ENCODE measurements at regions not wholly inside any gene's neighbourhood (a gene's known extent, or its start where the extent isn't known, plus 50 kb on each side); places are given as distances from the start of the nearest gene placed in this dataset.

GRCh38 chr12:114943601-114944000 is 259.6 kb upstream of the TBX3 start:
- no peak overlapping the region for H3K4me3 ChIP-seq (replicated peaks in 1 of 3)
- DNase-seq, result no peak
- no peak for TF ChIP-seq POLR2A (IDR thresholded peaks at IDR 0.05)
- TF ChIP-seq, protein P1, sequence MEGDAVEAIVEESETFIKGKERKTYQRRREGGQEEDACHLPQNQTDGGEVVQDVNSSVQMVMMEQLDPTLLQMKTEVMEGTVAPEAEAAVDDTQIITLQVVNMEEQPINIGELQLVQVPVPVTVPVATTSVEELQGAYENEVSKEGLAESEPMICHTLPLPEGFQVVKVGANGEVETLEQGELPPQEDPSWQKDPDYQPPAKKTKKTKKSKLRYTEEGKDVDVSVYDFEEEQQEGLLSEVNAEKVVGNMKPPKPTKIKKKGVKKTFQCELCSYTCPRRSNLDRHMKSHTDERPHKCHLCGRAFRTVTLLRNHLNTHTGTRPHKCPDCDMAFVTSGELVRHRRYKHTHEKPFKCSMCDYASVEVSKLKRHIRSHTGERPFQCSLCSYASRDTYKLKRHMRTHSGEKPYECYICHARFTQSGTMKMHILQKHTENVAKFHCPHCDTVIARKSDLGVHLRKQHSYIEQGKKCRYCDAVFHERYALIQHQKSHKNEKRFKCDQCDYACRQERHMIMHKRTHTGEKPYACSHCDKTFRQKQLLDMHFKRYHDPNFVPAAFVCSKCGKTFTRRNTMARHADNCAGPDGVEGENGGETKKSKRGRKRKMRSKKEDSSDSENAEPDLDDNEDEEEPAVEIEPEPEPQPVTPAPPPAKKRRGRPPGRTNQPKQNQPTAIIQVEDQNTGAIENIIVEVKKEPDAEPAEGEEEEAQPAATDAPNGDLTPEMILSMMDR (IDR thresholded peaks at IDR 0.05), result no peak
- no peaks in the 10 kb centered on the region for H3K4me1 ChIP-seq
- no peaks in the 10 kb centered on the region for H3K36me3 ChIP-seq
- no peak overlapping the region for H3K27ac ChIP-seq
- WGBS, 2 donors, result 89 to 92% methylated on average over 1 of the region's 1 CpG
- H3K27me3 ChIP-seq, result no peaks in the 10 kb centered on the region
- intact Hi-C loops (cut with DNase I), result no loop called here
- H3K9me3 ChIP-seq, result no peaks in the 10 kb centered on the region

- TF ChIP-seq POLR2A (IDR thresholded peaks at IDR 0.05), result no peak
- TF ChIP-seq, protein P1 (IDR thresholded peaks at IDR 0.05), result no peak
- Histone ChIP-seq H3K27ac (no peak overlapping the region), H3K36me3 (no peaks in the 10 kb centered on the region), H3K9me3 (no peaks in the 10 kb centered on the region), H3K4me3 (replicated peaks in 1 of 3) (no peak overlapping the region), H3K4me1 (no peaks in the 10 kb centered on the region), H3K27me3 (no peaks in the 10 kb centered on the region)
- no peak for DNase-seq
- WGBS, 2 donors, result 84 to 85% methylated on average over 15 to 18 of the region's 18 CpGs
- intact Hi-C loops (cut with DNase I), result no loop called here
Measured at GRCh38 chr12:114938487-114939210, 254.7 kb upstream of the TBX3 start.

GRCh38 chr12:114936148-114937079 is 252.4 kb upstream of the TBX3 start:
- H3K4me1 ChIP-seq, result no peaks in the 10 kb centered on the region
- 49 to 52% methylated on average over 11 of the region's 11 CpGs for WGBS, 2 donors
- H3K9me3 ChIP-seq, result no peaks in the 10 kb centered on the region
- DNase-seq, result peak; percentile 7 to 22
- no peak overlapping the region for H3K27ac ChIP-seq
- no peak for TF ChIP-seq POLR2A (IDR thresholded peaks at IDR 0.05)
- intact Hi-C loops (cut with DNase I), result no loop called here
- no peak overlapping the region for H3K4me3 ChIP-seq (replicated peaks in 1 of 3)
- no peaks in the 10 kb centered on the region for H3K36me3 ChIP-seq
- no peaks in the 10 kb centered on the region for H3K27me3 ChIP-seq

GRCh38 chr12:114935658-114936057 is 251.7 kb upstream of the TBX3 start:
- no peak overlapping the region for H3K27ac ChIP-seq
- no peaks in the 10 kb centered on the region for H3K4me1 ChIP-seq
- H3K9me3 ChIP-seq, result no peaks in the 10 kb centered on the region
- no peak overlapping the region for H3K4me3 ChIP-seq (replicated peaks in 1 of 3)
- no peak for DNase-seq
- WGBS, 2 donors, result 63 to 100% methylated on average over 2 of the region's 2 CpGs
- intact Hi-C loops (cut with DNase I), result no loop called here
- no peak for TF ChIP-seq POLR2A (IDR thresholded peaks at IDR 0.05)
- TF ChIP-seq, protein P1 (IDR thresholded peaks at IDR 0.05), result no peak
- H3K36me3 ChIP-seq, result no peaks in the 10 kb centered on the region
- H3K27me3 ChIP-seq, result no peaks in the 10 kb centered on the region

DNA sequence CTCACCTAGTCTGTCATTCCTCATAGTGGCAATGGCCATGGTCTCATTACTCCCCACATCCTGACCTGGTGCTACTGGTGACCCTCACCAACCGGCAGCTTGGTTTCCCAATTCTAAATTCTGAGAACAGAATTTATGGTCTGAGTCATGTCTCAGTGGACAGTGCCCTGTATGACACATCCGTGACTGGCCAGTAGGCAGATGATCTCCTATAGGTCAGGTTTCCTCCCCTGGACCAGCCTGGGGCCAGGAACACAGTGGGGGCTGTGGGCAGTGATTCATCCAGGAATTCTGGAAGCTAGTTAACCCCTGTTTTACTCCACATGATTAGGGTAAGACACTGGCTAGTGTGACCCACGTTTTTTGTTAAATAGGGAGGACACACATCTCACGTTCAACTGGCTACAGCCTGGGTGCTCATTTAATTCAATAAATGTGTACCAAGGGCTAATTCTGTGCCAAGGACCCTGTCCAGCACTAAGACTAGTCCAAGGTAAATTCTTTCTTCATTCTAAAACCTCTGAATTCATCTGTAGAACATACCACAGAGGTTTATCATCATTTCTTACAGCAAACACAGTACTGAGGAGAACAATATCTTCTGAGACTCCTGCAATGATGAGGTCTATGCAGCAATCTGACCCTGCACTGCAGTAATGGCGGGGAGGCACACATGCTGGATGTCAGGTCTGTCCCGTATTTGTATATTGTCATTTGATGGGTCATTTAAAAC is 249.6 kb upstream of the TBX3 start:
- WGBS, 2 donors, result 81 to 82% methylated on average over 6 of the region's 6 CpGs
- TF ChIP-seq, protein P1 (IDR thresholded peaks at IDR 0.05), result no peak
- TF ChIP-seq POLR2A (IDR thresholded peaks at IDR 0.05), result no peak
- no peak for DNase-seq

More for the DNA sequence above, 249.6 kb upstream of the TBX3 start:
- Histone ChIP-seq H3K27me3 (no peaks in the 10 kb centered on the region), H3K36me3 (no peaks in the 10 kb centered on the region), H3K4me3 (replicated peaks in 1 of 3) (no peak overlapping the region), H3K27ac (no peak overlapping the region), H3K4me1 (no peaks in the 10 kb centered on the region), H3K9me3 (no peaks in the 10 kb centered on the region)
- intact Hi-C loops (cut with DNase I), result no loop called here

All from thyroid gland (tissue), 4 donors.